ENCODE measurements at regions not wholly inside any gene's neighbourhood (a gene's known extent, or its start where the extent isn't known, plus 50 kb on each side); places are given as distances from the start of the nearest gene placed in this dataset.

- no peak for DNase-seq (ENCODE audit: low read depth in 4 of 4, low spot score in 3 of 4)
Measured at GRCh38 chr2:122203523-122203922, 448.1 kb downstream of the TSN start.

GRCh38 chr2:122205641-122206040 lies 450.2 kb downstream of the TSN start:
- no peak for DNase-seq (ENCODE audit: low read depth in 4 of 4, low spot score in 3 of 4)

GRCh38 chr2:122206101-122206500 lies 450.6 kb downstream of the TSN start:
- no peak for DNase-seq (ENCODE audit: low read depth in 4 of 4, low spot score in 3 of 4)

GRCh38 chr2:122209377-122209776 lies 453.9 kb downstream of the TSN start:
- no peak for DNase-seq (ENCODE audit: low read depth in 4 of 4, low spot score in 3 of 4)

GRCh38 chr2:122210065-122210464 lies 454.6 kb downstream of the TSN start:
- DNase-seq (ENCODE audit: low read depth in 4 of 4, low spot score in 3 of 4) = no peak

- DNase-seq (ENCODE audit: low read depth in 4 of 4, low spot score in 3 of 4) = no peak
Measured at GRCh38 chr2:122210898-122211856, 455.7 kb downstream of the TSN start.

- DNase-seq (ENCODE audit: low read depth in 4 of 4, low spot score in 3 of 4) = no peak
Measured at GRCh38 chr2:122213312-122213711, 457.9 kb downstream of the TSN start.

GRCh38 chr2:122216071-122216470 lies 460.6 kb downstream of the TSN start:
- DNase-seq (ENCODE audit: low read depth in 4 of 4, low spot score in 3 of 4) = no peak

- DNase-seq (ENCODE audit: low read depth in 4 of 4, low spot score in 3 of 4) = no peak
Measured at GRCh38 chr2:122216901-122217300, 461.4 kb downstream of the TSN start.

GRCh38 chr2:122218596-122218995 lies 463.1 kb downstream of the TSN start:
- DNase-seq (ENCODE audit: low read depth in 4 of 4, low spot score in 3 of 4) = no peak

- no peak for DNase-seq (ENCODE audit: low read depth in 4 of 4, low spot score in 3 of 4)
Measured at GRCh38 chr2:122219504-122219903, 464.1 kb downstream of the TSN start.

GRCh38 chr2:122221665-122222064 lies 466.2 kb downstream of the TSN start:
- DNase-seq (ENCODE audit: low read depth in 4 of 4, low spot score in 3 of 4) = no peak

GRCh38 chr2:122231296-122231695 lies 475.8 kb downstream of the TSN start:
- no peak for DNase-seq (ENCODE audit: low read depth in 4 of 4, low spot score in 3 of 4)

GRCh38 chr2:122233372-122233771 lies 477.9 kb downstream of the TSN start:
- no peak for DNase-seq (ENCODE audit: low read depth in 4 of 4, low spot score in 3 of 4)

GRCh38 chr2:122236152-122236874 lies 480.9 kb downstream of the TSN start:
- no peak for DNase-seq (ENCODE audit: low read depth in 4 of 4, low spot score in 3 of 4)

GRCh38 chr2:122236925-122237324 lies 481.5 kb downstream of the TSN start:
- no peak for DNase-seq (ENCODE audit: low read depth in 4 of 4, low spot score in 3 of 4)

GRCh38 chr2:122237450-122237849 lies 482.0 kb downstream of the TSN start:
- DNase-seq (ENCODE audit: low read depth in 4 of 4, low spot score in 3 of 4) = no peak

- no peak for DNase-seq (ENCODE audit: low read depth in 4 of 4, low spot score in 3 of 4)
Measured at GRCh38 chr2:122238006-122238559, 482.6 kb downstream of the TSN start.

GRCh38 chr2:122239440-122239839 lies 484.0 kb downstream of the TSN start:
- no peak for DNase-seq (ENCODE audit: low read depth in 4 of 4, low spot score in 3 of 4)

GRCh38 chr2:122244598-122245229 lies 489.3 kb downstream of the TSN start:
- DNase-seq (ENCODE audit: low read depth in 4 of 4, low spot score in 3 of 4) = no peak

GRCh38 chr2:122249673-122250072 lies 494.2 kb downstream of the TSN start:
- DNase-seq (ENCODE audit: low read depth in 4 of 4, low spot score in 3 of 4) = no peak
